Ascending aorta (tissue), 2 donors: ENCODE measurements at regions not wholly inside any gene's neighbourhood (a gene's known extent, or its start where the extent isn't known, plus 50 kb on each side); places are given as distances from the start of the nearest gene placed in this dataset.

Experiments used
- DNase-seq, 2 donors: peaks; one replicate each; pipeline ENCODE4 v3.0.0-alpha.2; 2019; ENCODE audit warnings: low spot score in 2 of 2
- H3K27ac ChIP-seq, 2 donors: fragments of 200-600 bp; sonication (generic); one replicate each; pipeline ENCODE4 v1.5.1; 2016 to 2017; ENCODE audit warnings: mild to moderate bottlenecking in 1 of 2
- H3K27me3 ChIP-seq: fragments of 200-600 bp; sonication (generic); one replicate; pipeline ENCODE4 v1.5.1; 2017
- H3K36me3 ChIP-seq, 2 donors: fragments of 200-600 bp; sonication (generic); one replicate each; pipeline ENCODE4 v1.5.1; 2016
- H3K4me1 ChIP-seq, 2 donors: fragments of 200-600 bp; sonication (generic); one replicate each; pipeline ENCODE4 v1.5.1; 2016 to 2017; ENCODE audit warnings: mild to moderate bottlenecking in 1 of 2
- H3K4me3 ChIP-seq, 2 donors: fragments of 200-600 bp; sonication (generic); one replicate each; pipeline ENCODE4 v1.5.1; 2016 to 2017; ENCODE audit warnings: mild to moderate bottlenecking in 1 of 2
- H3K9me3 ChIP-seq, 2 donors: fragments of 200-600 bp; sonication (generic); one replicate each; pipeline ENCODE4 v1.5.1; 2016
- intact Hi-C: fragments of 100-400 bp; cut with DNase I; formaldehyde crosslinking; loops from one replicate; pipeline ENCODE4 v1.15.1; 2023
- TF ChIP-seq, protein P1 (sequence below), 3 experiments: fragments of 200-600 bp in 2 of 3; fragments of 450-650 bp in 1 of 3; sonication (generic) in 2 of 3; IDR thresholded peaks; one replicate each; pipeline ENCODE4 v1.5.1; 2016 to 2019; ENCODE audit warnings: antibody characterized with exemption in 3 of 3, mild to moderate bottlenecking in 1 of 3, moderate library complexity in 1 of 3

DNA sequence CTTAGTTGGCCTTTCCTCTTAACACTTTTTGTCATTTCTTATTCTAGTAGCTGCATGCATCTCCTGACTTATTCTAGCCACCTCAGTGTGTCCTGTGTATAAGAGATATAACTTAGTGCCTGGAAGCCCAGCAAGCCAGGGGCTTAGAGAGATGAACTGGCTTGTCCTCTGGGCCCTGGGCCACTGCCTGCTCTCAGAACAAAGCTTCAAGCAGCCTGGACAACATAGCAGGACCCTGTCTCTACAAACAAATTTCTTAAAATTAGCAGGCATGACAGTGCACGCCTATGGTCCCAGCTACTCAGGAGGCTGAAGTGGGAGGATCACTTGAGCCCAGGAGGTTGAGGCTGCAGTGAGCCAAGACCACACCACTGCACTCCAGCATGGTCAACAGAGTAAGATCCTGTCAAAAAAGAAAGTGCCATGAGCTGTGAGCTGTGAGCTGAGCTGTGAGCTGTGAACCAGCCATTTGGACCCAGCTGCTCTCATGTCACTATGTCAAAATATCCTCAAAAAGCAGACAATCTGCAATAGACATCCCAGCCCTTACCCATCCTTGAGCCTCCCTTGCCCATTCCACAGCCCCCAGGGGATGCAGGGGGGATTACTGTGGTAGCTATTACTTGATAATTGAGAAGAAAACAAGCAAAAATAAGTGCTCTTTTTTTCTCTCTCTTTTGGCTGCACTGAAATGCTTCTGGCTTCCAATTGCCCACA is 174.5 kb downstream of the OPA1 start:
- DNase-seq: no peak
- TF ChIP-seq, protein P1, sequence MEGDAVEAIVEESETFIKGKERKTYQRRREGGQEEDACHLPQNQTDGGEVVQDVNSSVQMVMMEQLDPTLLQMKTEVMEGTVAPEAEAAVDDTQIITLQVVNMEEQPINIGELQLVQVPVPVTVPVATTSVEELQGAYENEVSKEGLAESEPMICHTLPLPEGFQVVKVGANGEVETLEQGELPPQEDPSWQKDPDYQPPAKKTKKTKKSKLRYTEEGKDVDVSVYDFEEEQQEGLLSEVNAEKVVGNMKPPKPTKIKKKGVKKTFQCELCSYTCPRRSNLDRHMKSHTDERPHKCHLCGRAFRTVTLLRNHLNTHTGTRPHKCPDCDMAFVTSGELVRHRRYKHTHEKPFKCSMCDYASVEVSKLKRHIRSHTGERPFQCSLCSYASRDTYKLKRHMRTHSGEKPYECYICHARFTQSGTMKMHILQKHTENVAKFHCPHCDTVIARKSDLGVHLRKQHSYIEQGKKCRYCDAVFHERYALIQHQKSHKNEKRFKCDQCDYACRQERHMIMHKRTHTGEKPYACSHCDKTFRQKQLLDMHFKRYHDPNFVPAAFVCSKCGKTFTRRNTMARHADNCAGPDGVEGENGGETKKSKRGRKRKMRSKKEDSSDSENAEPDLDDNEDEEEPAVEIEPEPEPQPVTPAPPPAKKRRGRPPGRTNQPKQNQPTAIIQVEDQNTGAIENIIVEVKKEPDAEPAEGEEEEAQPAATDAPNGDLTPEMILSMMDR (IDR thresholded peaks at IDR 0.05): no peak

GRCh38 chr3:193768070-193768394 is 175.0 kb downstream of the OPA1 start:
- Histone ChIP-seq H3K27ac (no peak overlapping the region), H3K4me1 (no peaks in the 10 kb centered on the region), H3K9me3 (no peaks in the 10 kb centered on the region), H3K36me3 (no peaks in the 10 kb centered on the region), H3K4me3 (no peak overlapping the region), H3K27me3 (no peaks in the 10 kb centered on the region)
- TF ChIP-seq, protein P1 (IDR thresholded peaks at IDR 0.05): no peak
- DNase-seq: no peak
- intact Hi-C loops: no loop called here

More for the DNA sequence above, 174.5 kb downstream of the OPA1 start:
- intact Hi-C loops: no loop called here
- Histone ChIP-seq H3K36me3 (no peaks in the 10 kb centered on the region), H3K4me1 (no peaks in the 10 kb centered on the region), H3K27me3 (no peaks in the 10 kb centered on the region), H3K4me3 (no peak overlapping the region), H3K27ac (no peak overlapping the region), H3K9me3 (no peaks in the 10 kb centered on the region)

- Histone ChIP-seq H3K36me3 (no peaks in the 10 kb centered on the region), H3K27ac (no peak overlapping the region), H3K4me1 (no peaks in the 10 kb centered on the region), H3K27me3 (no peaks in the 10 kb centered on the region), H3K9me3 (no peaks in the 10 kb centered on the region), H3K4me3 (no peak overlapping the region)
- no peak for DNase-seq
- TF ChIP-seq, protein P1 (IDR thresholded peaks at IDR 0.05): no peak
- intact Hi-C loops: no loop called here
These were observed 176.4 kb downstream of the OPA1 start for GRCh38 chr3:193769437-193769836.

- H3K9me3 ChIP-seq: no peaks in the 10 kb centered on the region
- H3K36me3 ChIP-seq: no peaks in the 10 kb centered on the region
- TF ChIP-seq, protein P1 (IDR thresholded peaks at IDR 0.05): no peak
- H3K27me3 ChIP-seq: no peaks in the 10 kb centered on the region
- H3K27ac ChIP-seq: no peak overlapping the region
- intact Hi-C loops: no loop called here
- H3K4me3 ChIP-seq: no peak overlapping the region
- DNase-seq: no peak
- H3K4me1 ChIP-seq: no peaks in the 10 kb centered on the region
These were observed 178.1 kb downstream of the OPA1 start for GRCh38 chr3:193771011-193771652.

DNA sequence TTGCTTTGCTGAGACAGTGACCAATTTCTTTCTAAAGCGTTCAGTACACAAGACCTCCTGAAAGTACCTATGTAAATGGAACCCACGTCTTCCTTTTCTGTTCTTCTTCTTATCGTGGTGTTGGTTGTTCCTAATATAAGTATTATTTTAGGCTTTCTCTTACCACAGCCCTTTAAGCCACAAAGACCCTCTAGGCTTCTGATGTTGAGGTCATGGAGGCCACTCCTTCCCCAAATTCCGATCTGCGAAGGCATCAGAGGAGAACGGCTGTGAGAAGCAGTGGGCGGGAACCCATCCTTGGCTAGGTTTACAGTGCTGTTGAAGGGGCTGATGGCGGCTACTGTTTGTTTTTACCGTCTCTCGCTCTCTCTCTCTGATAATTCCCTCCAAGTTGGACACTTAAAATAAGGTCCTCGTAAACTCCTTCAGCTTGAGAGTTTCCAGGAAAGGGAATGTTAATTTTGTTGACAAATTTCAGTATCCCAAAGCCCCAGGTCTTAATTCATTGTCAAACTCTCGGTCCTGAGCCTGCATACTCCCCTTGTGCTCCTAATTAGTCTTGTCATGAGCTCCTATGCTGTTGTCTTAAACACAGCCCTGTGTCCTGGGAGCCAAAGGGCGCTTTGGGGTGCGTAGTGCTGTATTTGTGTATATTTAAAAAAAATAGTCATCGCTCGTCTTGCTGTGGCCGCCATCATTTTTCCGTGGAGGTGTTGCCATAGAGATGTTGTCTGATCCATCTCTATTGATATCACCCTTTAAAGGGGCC is 178.8 kb downstream of the OPA1 start:
- TF ChIP-seq, protein P1 (IDR thresholded peaks at IDR 0.05): no peak
- no peaks in the 10 kb centered on the region for H3K4me1 ChIP-seq
- no peak overlapping the region for H3K27ac ChIP-seq
- no peak overlapping the region for H3K4me3 ChIP-seq
- H3K27me3 ChIP-seq: no peaks in the 10 kb centered on the region
- H3K9me3 ChIP-seq: no peaks in the 10 kb centered on the region
- intact Hi-C loops: no loop called here
- no peak for DNase-seq
- no peaks in the 10 kb centered on the region for H3K36me3 ChIP-seq
